ENCODE measurements at regions not wholly inside any gene's neighbourhood (a gene's known extent, or its start where the extent isn't known, plus 50 kb on each side); places are given as distances from the start of the nearest gene placed in this dataset.

DNA sequence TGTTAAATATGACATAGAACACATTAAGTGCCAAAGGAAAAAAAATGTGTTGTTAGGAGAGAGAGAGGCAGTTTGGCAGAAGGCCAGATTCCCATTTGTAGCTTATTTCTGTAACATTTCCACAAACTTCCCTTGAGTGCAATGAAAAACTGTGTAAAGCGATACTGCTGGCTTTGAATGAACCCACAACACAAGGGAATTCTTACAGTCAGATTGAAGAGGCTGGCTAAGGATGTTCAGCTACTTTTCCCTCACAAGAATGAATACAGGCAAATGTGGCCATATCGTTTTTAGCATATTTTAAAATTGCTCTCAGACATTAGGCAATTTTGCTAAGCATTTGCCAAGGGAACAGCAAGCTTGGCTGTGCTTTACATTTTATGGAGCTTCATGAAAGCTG is 614.1 kb upstream of the FZD8 start:
- H3K36me3 ChIP-seq (ENCODE audit: control insufficient read depth in 2 of 2, extremely low read depth in 1 of 2, insufficient read depth in 1 of 2, low read length in 1 of 2), result no peaks in the 10 kb centered on the region
- H3K27me3 ChIP-seq (replicated peaks in 1 of 2; ENCODE audit: control insufficient read depth in 2 of 2, extremely low read depth in 1 of 2, insufficient read depth in 2 of 2, low read length in 1 of 2), result no peaks in the 10 kb centered on the region
- Mint-ChIP-seq H3K4me3 (no peak overlapping the region), H3K36me3 (no peaks in the 10 kb centered on the region), H3K27ac (no peak overlapping the region), H3K4me1 (no peaks in the 10 kb centered on the region), H3K27me3 (no peaks in the 10 kb centered on the region), H3K9me3 (peaks cover 24 to 27% (median 24%) of the 10 kb centered on the region in 3 donors)
- 83% methylated on average over 1 of the region's 2 CpGs for WGBS (ENCODE audit: insufficient coverage)
- ATAC-seq (replicated peaks in 1 of 4), result no peak
- POLR2A ChIA-PET, result interaction anchor here in 1 of 2 donors (0.6 kb wide), 1 partner anchor 15 kb away, joined by 3 read pairs; no protein-coding TSS in a partner anchor
- no peak overlapping the region for H3K27ac ChIP-seq (ENCODE audit: low read length)
- CTCF ChIA-PET, result no interaction called here
- H3K9me3 ChIP-seq, result no peaks in the 10 kb centered on the region
- no peaks in the 10 kb centered on the region for H3K4me1 ChIP-seq (ENCODE audit: control insufficient read depth in 1 of 2, extremely low read depth in 1 of 2, insufficient read depth in 2 of 2, low read length in 2 of 2)
- no peak for DNase-seq
- no peak overlapping the region for H3K4me3 ChIP-seq (ENCODE audit: control insufficient read depth in 1 of 2, extremely low read depth in 1 of 2, low read length in 1 of 2)

DNA sequence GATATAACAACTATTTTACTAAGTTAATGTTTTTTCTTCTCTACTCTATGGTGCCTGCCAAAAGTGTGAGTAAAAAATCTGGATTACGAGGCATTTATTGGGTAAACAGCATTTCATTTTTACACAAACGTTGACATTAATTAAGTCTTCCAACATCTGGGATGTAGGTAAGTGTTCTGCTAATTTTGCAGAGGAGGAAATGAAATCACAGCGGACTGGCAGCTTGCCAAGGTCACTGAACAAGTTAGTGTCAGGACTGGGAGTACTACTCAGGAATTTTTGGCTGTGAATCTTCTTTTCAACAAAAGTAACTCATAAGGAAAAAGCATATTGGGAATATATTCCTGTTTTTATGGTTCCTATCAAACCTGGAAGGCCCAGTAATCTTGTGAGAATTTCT is 612.1 kb upstream of the FZD8 start:
- H3K27me3 Mint-ChIP-seq, result no peaks in the 10 kb centered on the region
- CTCF ChIA-PET, result no interaction called here

DNA sequence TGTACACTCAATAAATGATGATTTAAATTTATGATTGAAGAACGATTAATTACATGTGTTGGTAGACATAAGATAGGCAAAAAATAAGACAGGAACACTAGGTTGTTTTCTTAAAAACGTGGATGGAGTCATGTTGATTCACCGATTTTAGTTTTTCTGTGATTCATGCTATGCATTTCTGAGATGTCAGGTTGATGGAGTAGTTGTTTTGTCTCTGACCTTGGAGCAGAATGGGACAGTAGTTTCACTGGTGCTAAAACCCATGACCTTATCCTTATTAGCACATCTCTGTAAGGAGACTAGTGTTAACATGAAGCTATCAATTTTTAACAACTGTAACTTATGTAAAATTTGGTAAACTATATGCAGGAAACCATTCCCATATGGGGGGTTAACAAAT is 611.6 kb upstream of the FZD8 start:
- ATAC-seq (replicated peaks in 1 of 4) (no peak), DNase-seq (no peak)
- H3K9me3 ChIP-seq, result no peaks in the 10 kb centered on the region
- Mint-ChIP-seq H3K27ac (no peak overlapping the region), H3K4me1 (no peaks in the 10 kb centered on the region), H3K4me3 (no peak overlapping the region), H3K9me3 (peaks cover 14 to 21% (median 14%) of the 10 kb centered on the region in 3 donors), H3K36me3 (no peaks in the 10 kb centered on the region), H3K27me3 (no peaks in the 10 kb centered on the region)
- no peaks in the 10 kb centered on the region for H3K4me1 ChIP-seq (ENCODE audit: control insufficient read depth in 1 of 2, extremely low read depth in 1 of 2, insufficient read depth in 2 of 2, low read length in 2 of 2)
- no peaks in the 10 kb centered on the region for H3K36me3 ChIP-seq (ENCODE audit: control insufficient read depth in 2 of 2, extremely low read depth in 1 of 2, insufficient read depth in 1 of 2, low read length in 1 of 2)
- H3K27me3 ChIP-seq (replicated peaks in 1 of 2; ENCODE audit: control insufficient read depth in 2 of 2, extremely low read depth in 1 of 2, insufficient read depth in 2 of 2, low read length in 1 of 2), result no peaks in the 10 kb centered on the region
- CTCF ChIA-PET, result no interaction called here
- no peak overlapping the region for H3K4me3 ChIP-seq (ENCODE audit: control insufficient read depth in 1 of 2, extremely low read depth in 1 of 2, low read length in 1 of 2)
- no peak overlapping the region for H3K27ac ChIP-seq (ENCODE audit: low read length)
- POLR2A ChIA-PET, result no interaction called here
- WGBS (ENCODE audit: insufficient coverage), result 40% methylated on average over 2 of the region's 3 CpGs

More for the DNA sequence above, 612.1 kb upstream of the FZD8 start:
- DNase-seq, result no peak
- Mint-ChIP-seq H3K4me1 (no peaks in the 10 kb centered on the region), H3K4me3 (no peak overlapping the region), H3K36me3 (no peaks in the 10 kb centered on the region), H3K9me3 (peaks cover 14 to 20% (median 14%) of the 10 kb centered on the region in 3 donors), H3K27ac (no peak overlapping the region)
- H3K4me1 ChIP-seq (ENCODE audit: control insufficient read depth in 1 of 2, extremely low read depth in 1 of 2, insufficient read depth in 2 of 2, low read length in 2 of 2), result no peaks in the 10 kb centered on the region
- no peak overlapping the region for H3K27ac ChIP-seq (ENCODE audit: low read length)
- no CpG with 5 or more reads among the region's 3 CpGs for WGBS (ENCODE audit: insufficient coverage)
- no peaks in the 10 kb centered on the region for H3K36me3 ChIP-seq (ENCODE audit: control insufficient read depth in 2 of 2, extremely low read depth in 1 of 2, insufficient read depth in 1 of 2, low read length in 1 of 2)
- no peaks in the 10 kb centered on the region for H3K27me3 ChIP-seq (replicated peaks in 1 of 2; ENCODE audit: control insufficient read depth in 2 of 2, extremely low read depth in 1 of 2, insufficient read depth in 2 of 2, low read length in 1 of 2)
- no peak overlapping the region for H3K4me3 ChIP-seq (ENCODE audit: control insufficient read depth in 1 of 2, extremely low read depth in 1 of 2, low read length in 1 of 2)
- no peak for ATAC-seq (replicated peaks in 1 of 4)
- H3K9me3 ChIP-seq, result no peaks in the 10 kb centered on the region
- POLR2A ChIA-PET, result no interaction called here

DNA sequence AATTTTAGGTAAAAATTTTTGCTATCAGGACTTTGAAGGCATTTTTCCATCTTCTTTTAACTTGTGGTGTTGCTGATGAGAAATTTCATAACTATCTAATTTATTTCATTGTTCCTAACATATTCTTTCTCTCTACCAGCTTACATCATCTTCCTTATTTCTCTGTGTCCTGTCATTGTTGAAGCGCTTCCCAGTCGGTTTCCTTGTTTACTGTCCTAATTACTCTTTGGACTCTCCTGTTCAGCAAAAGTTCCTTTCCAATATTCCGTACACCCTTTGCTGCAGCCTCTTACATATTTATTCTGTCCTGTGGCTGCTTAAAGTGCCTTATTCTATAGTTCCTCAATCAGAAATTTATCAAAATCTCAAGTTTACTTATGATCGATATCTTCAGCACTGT is 609.0 kb upstream of the FZD8 start:
- H3K27ac Mint-ChIP-seq, result no peak overlapping the region
- Histone ChIP-seq H3K36me3 (ENCODE audit: control insufficient read depth in 2 of 2, extremely low read depth in 1 of 2, insufficient read depth in 1 of 2, low read length in 1 of 2) (no peaks in the 10 kb centered on the region), H3K27me3 (replicated peaks in 1 of 2; ENCODE audit: control insufficient read depth in 2 of 2, extremely low read depth in 1 of 2, insufficient read depth in 2 of 2, low read length in 1 of 2) (no peaks in the 10 kb centered on the region), H3K27ac (ENCODE audit: low read length) (no peak overlapping the region), H3K9me3 (no peaks in the 10 kb centered on the region), H3K4me3 (ENCODE audit: control insufficient read depth in 1 of 2, extremely low read depth in 1 of 2, low read length in 1 of 2) (no peak overlapping the region), H3K4me1 (ENCODE audit: control insufficient read depth in 1 of 2, extremely low read depth in 1 of 2, insufficient read depth in 2 of 2, low read length in 2 of 2) (no peaks in the 10 kb centered on the region)
- ChIA-PET POLR2A (no interaction called here), CTCF (no interaction called here)
- peaks cover 12 to 24% (median 16%) of the 10 kb centered on the region in 3 donors for H3K9me3 Mint-ChIP-seq
- no peak overlapping the region for H3K4me3 Mint-ChIP-seq
- DNase-seq, result no peak
- ATAC-seq (replicated peaks in 1 of 4), result no peak
- H3K27me3 Mint-ChIP-seq, result no peaks in the 10 kb centered on the region
- 90% methylated on average over 2 of the region's 4 CpGs for WGBS (ENCODE audit: insufficient coverage)
- no peaks in the 10 kb centered on the region for H3K4me1 Mint-ChIP-seq
- H3K36me3 Mint-ChIP-seq, result no peaks in the 10 kb centered on the region

DNA sequence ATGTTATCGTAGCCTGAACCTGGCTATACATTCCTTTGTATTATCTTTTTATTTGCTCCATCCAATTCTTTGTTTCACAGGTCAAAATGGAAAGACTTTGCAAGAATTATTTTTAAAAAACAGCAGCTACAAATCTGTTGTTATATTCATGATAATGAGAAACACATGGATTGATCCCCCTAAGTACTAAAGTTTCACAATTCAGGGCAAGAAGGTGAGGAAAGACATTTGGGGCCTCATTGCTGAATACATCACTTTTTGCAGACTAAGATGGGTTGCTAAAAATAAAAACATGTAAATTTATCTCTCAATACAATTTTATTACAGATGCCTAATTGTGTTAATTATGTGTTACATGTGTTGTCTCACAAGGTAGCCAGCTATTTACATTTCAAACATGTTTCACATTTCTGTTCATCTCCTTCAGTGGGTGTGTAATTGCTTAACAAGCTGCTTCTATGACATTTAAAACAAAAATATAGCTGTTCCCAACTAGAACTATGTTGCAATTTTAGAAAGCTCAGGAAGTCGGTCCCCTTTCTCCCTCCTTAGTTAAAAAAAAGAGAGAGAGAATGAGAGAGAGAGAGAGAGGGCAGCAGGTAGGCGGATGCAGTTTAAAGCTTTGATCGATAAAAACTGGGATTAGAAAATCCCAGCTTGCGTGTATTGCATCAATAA is 606.3 kb upstream of the FZD8 start:
- ATAC-seq (replicated peaks in 1 of 4), result no peak
- Histone ChIP-seq H3K27ac (ENCODE audit: low read length) (no peak overlapping the region), H3K9me3 (no peaks in the 10 kb centered on the region), H3K27me3 (replicated peaks in 1 of 2; ENCODE audit: control insufficient read depth in 2 of 2, extremely low read depth in 1 of 2, insufficient read depth in 2 of 2, low read length in 1 of 2) (no peaks in the 10 kb centered on the region), H3K36me3 (ENCODE audit: control insufficient read depth in 2 of 2, extremely low read depth in 1 of 2, insufficient read depth in 1 of 2, low read length in 1 of 2) (no peaks in the 10 kb centered on the region), H3K4me3 (ENCODE audit: control insufficient read depth in 1 of 2, extremely low read depth in 1 of 2, low read length in 1 of 2) (no peak overlapping the region), H3K4me1 (ENCODE audit: control insufficient read depth in 1 of 2, extremely low read depth in 1 of 2, insufficient read depth in 2 of 2, low read length in 2 of 2) (no peaks in the 10 kb centered on the region)
- no peak for DNase-seq
- Mint-ChIP-seq H3K27me3 (no peaks in the 10 kb centered on the region), H3K27ac (no peak overlapping the region), H3K9me3 (peaks cover 7 to 22% (median 22%) of the 10 kb centered on the region in 3 donors), H3K4me1 (no peaks in the 10 kb centered on the region), H3K36me3 (no peaks in the 10 kb centered on the region), H3K4me3 (no peak overlapping the region)
- WGBS (ENCODE audit: insufficient coverage), result 40% methylated on average over 1 of the region's 5 CpGs
- CTCF ChIA-PET, result interaction anchor here in 1 of 2 donors (0.7 kb wide), 1 partner anchor 30 kb away, joined by 7 read pairs; no protein-coding TSS in a partner anchor
- POLR2A ChIA-PET, result no interaction called here

DNA sequence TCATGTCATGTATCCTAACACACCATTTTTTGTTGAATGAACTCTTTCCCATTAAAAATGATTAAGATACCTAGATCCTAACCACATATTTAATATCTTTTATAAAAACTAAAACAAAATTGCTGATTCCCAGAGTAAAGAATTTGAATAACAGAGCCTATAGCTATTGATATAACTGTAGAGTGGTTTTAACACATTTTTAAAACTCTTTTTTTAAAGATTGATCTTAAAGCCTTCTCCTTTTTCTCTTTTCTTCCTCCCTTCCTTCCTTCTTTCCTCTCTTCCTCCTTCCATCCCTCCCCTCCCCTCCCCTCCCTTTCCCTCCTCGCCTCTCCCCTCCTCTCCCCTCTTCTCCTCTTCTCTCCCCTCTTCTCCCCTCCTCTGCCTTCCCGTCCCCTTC is 605.4 kb upstream of the FZD8 start:
- Histone ChIP-seq H3K27ac (ENCODE audit: low read length) (no peak overlapping the region), H3K27me3 (replicated peaks in 1 of 2; ENCODE audit: control insufficient read depth in 2 of 2, extremely low read depth in 1 of 2, insufficient read depth in 2 of 2, low read length in 1 of 2) (no peaks in the 10 kb centered on the region), H3K9me3 (no peaks in the 10 kb centered on the region), H3K4me3 (ENCODE audit: control insufficient read depth in 1 of 2, extremely low read depth in 1 of 2, low read length in 1 of 2) (no peak overlapping the region), H3K4me1 (ENCODE audit: control insufficient read depth in 1 of 2, extremely low read depth in 1 of 2, insufficient read depth in 2 of 2, low read length in 2 of 2) (no peaks in the 10 kb centered on the region), H3K36me3 (ENCODE audit: control insufficient read depth in 2 of 2, extremely low read depth in 1 of 2, insufficient read depth in 1 of 2, low read length in 1 of 2) (no peaks in the 10 kb centered on the region)
- no peaks in the 10 kb centered on the region for H3K27me3 Mint-ChIP-seq
- ATAC-seq (replicated peaks in 1 of 4) (no peak), DNase-seq (no peak)
- H3K36me3 Mint-ChIP-seq, result no peaks in the 10 kb centered on the region
- ChIA-PET POLR2A (no interaction called here), CTCF (no interaction called here)
- H3K27ac Mint-ChIP-seq, result no peak overlapping the region
- H3K9me3 Mint-ChIP-seq, result peaks cover 4 to 24% (median 18%) of the 10 kb centered on the region in 3 donors
- WGBS (ENCODE audit: insufficient coverage), result 75% methylated on average over 2 of the region's 2 CpGs
- H3K4me1 Mint-ChIP-seq, result no peaks in the 10 kb centered on the region
- no peak overlapping the region for H3K4me3 Mint-ChIP-seq

GRCh38 chr10:36236931-36237330 is 594.8 kb upstream of the FZD8 start:
- Histone ChIP-seq H3K4me1 (ENCODE audit: control insufficient read depth in 1 of 2, extremely low read depth in 1 of 2, insufficient read depth in 2 of 2, low read length in 2 of 2) (no peaks in the 10 kb centered on the region), H3K27ac (ENCODE audit: low read length) (no peak overlapping the region), H3K27me3 (replicated peaks in 1 of 2; ENCODE audit: control insufficient read depth in 2 of 2, extremely low read depth in 1 of 2, insufficient read depth in 2 of 2, low read length in 1 of 2) (no peaks in the 10 kb centered on the region), H3K9me3 (peaks cover 2% of the 10 kb centered on the region), H3K4me3 (ENCODE audit: control insufficient read depth in 1 of 2, extremely low read depth in 1 of 2, low read length in 1 of 2) (no peak overlapping the region), H3K36me3 (ENCODE audit: control insufficient read depth in 2 of 2, extremely low read depth in 1 of 2, insufficient read depth in 1 of 2, low read length in 1 of 2) (no peaks in the 10 kb centered on the region)
- POLR2A ChIA-PET, result no interaction called here
- Mint-ChIP-seq H3K36me3 (no peaks in the 10 kb centered on the region), H3K27ac (no peak overlapping the region), H3K4me1 (no peaks in the 10 kb centered on the region), H3K27me3 (no peaks in the 10 kb centered on the region), H3K4me3 (no peak overlapping the region), H3K9me3 (peaks cover 16 to 23% (median 19%) of the 10 kb centered on the region in 3 donors)
- no peak for DNase-seq
- no CpG with 5 or more reads among the region's 2 CpGs for WGBS (ENCODE audit: insufficient coverage)
- ATAC-seq (replicated peaks in 1 of 4), result no peak
- CTCF ChIA-PET, result no interaction called here
